A673 (cell line): ENCODE measurements at regions not wholly inside any gene's neighbourhood (a gene's known extent, or its start where the extent isn't known, plus 50 kb on each side); places are given as distances from the start of the nearest gene placed in this dataset.

Experiments
- BruUV-seq: library from RNA; stranded (reverse); fragments of 400-500 nt; replicated peaks from 2 replicates; lab custom pipeline; 2021; lab: Mats Ljungman, UMichigan
- CTCF ChIA-PET: fragments of 300-600 bp; sonication (Branson Sonifier 250); formaldehyde crosslinking; loops from one replicate; lab custom pipeline; 2022; ENCODE audit warnings: antibody characterized with exemption; lab: Charles Lee
- POLR2A ChIA-PET: fragments of 300-600 bp; sonication (Branson Sonifier 250); formaldehyde crosslinking; loops from one replicate; lab custom pipeline; 2022; ENCODE audit warnings: antibody characterized with exemption; ENCODE audit not compliant: low non-redundant PET; lab: Charles Lee
- DNase-seq: peaks from one replicate; pipeline ENCODE4 v3.0.0-alpha.2; 2015; ENCODE audit warnings: low spot score
- H3K27ac ChIP-seq: fragments of 200-600 bp; sonication (generic); 2 replicates; pipeline ENCODE4 v1.5.1; 2016; ENCODE audit warnings: mixed run types, low read depth, mild to moderate bottlenecking, mixed read lengths, antibody characterized with exemption, low read length; ENCODE audit not compliant: poor library complexity, severe bottlenecking
- H3K27me3 ChIP-seq: fragments of 200-600 bp; sonication (generic); replicated peaks from 2 replicates; pipeline ENCODE4 v1.6.1; 2017; ENCODE audit warnings: mixed run types, low read depth, mild to moderate bottlenecking, mixed read lengths, antibody characterized with exemption, low read length; ENCODE audit not compliant: insufficient read depth, poor library complexity
- H3K36me3 ChIP-seq: fragments of 200-600 bp; sonication (generic); 2 replicates; pipeline ENCODE4 v1.6.1; 2016; ENCODE audit warnings: mixed run types, mild to moderate bottlenecking, mixed read lengths, antibody characterized with exemption, low read length; ENCODE audit not compliant: insufficient read depth, poor library complexity, severe bottlenecking
- H3K4me1 ChIP-seq: fragments of 200-600 bp; sonication (generic); 2 replicates; pipeline ENCODE4 v1.6.1; 2017; ENCODE audit warnings: mixed run types, mild to moderate bottlenecking, mixed read lengths, antibody characterized with exemption, low read length; ENCODE audit not compliant: insufficient read depth, poor library complexity, severe bottlenecking
- H3K4me3 ChIP-seq: fragments of 200-600 bp; sonication (generic); 2 replicates; pipeline ENCODE4 v1.5.1; 2016; ENCODE audit warnings: low read depth, mixed run types, mild to moderate bottlenecking, mixed read lengths, low read length; ENCODE audit not compliant: poor library complexity, severe bottlenecking
- H3K9me3 ChIP-seq: fragments of 200-600 bp; sonication (generic); 2 replicates; pipeline ENCODE4 v1.6.1; 2016; ENCODE audit warnings: mixed run types, low read depth, mild to moderate bottlenecking, mixed read lengths, antibody characterized with exemption, low read length; ENCODE audit not compliant: poor library complexity, severe bottlenecking
- CTCF ChIP-seq: fragments of 300-800, 200-600 bp; sonication (generic); conservative IDR thresholded peaks from 2 replicates; pipeline ENCODE4 v1.5.1; 2017; ENCODE audit warnings: low read depth, mild to moderate bottlenecking, antibody characterized with exemption, low read length, moderate library complexity, mixed read lengths
- EZH2 ChIP-seq: fragments of 200-600 bp; sonication (generic); IDR thresholded peaks from 2 replicates; pipeline ENCODE4 v1.6.1; 2017; ENCODE audit warnings: borderline replicate concordance, low read depth, mild to moderate bottlenecking, mixed read lengths, antibody characterized with exemption, low read length; ENCODE audit not compliant: poor library complexity, severe bottlenecking
- intact Hi-C: fragments of 100-400 bp; cut with micrococcal nuclease; formaldehyde crosslinking; loops from one replicate; pipeline ENCODE4 v1.10.0; 2022; ENCODE audit not compliant: unreplicated experiment

DNA sequence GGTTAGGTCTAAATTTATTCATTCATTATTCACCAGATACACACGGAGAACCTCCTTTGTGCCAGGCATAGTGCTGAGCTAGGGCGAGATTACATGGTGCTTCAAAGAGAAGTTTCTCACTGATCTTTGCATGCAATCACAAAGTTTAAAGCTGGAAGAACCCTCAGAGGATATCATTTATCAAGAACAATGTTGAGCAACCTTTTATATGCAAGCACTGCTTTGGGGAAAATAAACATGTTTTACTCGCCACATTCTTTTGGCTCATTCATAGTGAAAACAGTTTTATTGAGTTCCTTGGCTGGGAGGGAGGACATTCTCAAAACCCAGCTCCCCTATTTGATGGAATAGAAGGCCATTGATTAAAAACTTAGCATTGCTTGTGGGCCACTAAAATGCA lies 49.8 kb upstream of the XYLT1 start:
- no peak for TF ChIP-seq CTCF
- no peak for TF ChIP-seq EZH2
- Histone ChIP-seq H3K27me3 (no peaks in the 10 kb centered on the region), H3K4me1 (no peaks in the 10 kb centered on the region), H3K9me3 (no peaks in the 10 kb centered on the region), H3K27ac (no peak overlapping the region), H3K4me3 (no peak overlapping the region), H3K36me3 (no peaks in the 10 kb centered on the region)
- CTCF ChIA-PET = no interaction called here
- POLR2A ChIA-PET = no interaction called here
- intact Hi-C loops = no loop called here
- no TSS peak for BruUV-seq
- no peak for DNase-seq
